ENCODE measurements at regions not wholly inside any gene's neighbourhood (a gene's known extent, or its start where the extent isn't known, plus 50 kb on each side); places are given as distances from the start of the nearest gene placed in this dataset.

DNA sequence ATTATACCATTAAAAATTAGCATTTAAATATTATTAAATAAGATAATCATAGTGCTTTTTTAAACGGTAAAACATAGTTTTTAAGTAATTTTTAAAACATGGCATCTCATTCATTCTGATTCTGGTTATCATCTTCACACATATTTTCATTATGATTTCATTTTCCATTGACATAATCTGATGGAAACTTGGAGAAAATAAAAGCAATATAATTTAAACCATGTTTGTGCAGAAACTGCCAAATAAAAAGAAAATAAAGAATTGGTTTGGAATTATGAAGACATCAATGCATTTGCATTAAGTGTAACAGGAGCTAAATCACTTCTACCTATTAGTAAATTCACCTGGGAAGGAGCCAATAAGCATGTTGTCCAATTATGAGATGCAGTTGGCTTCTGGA is 490.1 kb upstream of the CD180 start:
- Histone ChIP-seq H3K9me3 (no peaks in the 10 kb centered on the region), H3K4me3 (no peak overlapping the region), H3K4me1 (no peaks in the 10 kb centered on the region), H3K36me3 (no peaks in the 10 kb centered on the region), H3K27ac (no peak overlapping the region), H3K27me3 (no peaks in the 10 kb centered on the region)
- no peak for TF ChIP-seq POLR2A (IDR thresholded peaks at IDR 0.05)
- TF ChIP-seq, protein P1, sequence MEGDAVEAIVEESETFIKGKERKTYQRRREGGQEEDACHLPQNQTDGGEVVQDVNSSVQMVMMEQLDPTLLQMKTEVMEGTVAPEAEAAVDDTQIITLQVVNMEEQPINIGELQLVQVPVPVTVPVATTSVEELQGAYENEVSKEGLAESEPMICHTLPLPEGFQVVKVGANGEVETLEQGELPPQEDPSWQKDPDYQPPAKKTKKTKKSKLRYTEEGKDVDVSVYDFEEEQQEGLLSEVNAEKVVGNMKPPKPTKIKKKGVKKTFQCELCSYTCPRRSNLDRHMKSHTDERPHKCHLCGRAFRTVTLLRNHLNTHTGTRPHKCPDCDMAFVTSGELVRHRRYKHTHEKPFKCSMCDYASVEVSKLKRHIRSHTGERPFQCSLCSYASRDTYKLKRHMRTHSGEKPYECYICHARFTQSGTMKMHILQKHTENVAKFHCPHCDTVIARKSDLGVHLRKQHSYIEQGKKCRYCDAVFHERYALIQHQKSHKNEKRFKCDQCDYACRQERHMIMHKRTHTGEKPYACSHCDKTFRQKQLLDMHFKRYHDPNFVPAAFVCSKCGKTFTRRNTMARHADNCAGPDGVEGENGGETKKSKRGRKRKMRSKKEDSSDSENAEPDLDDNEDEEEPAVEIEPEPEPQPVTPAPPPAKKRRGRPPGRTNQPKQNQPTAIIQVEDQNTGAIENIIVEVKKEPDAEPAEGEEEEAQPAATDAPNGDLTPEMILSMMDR (IDR thresholded peaks at IDR 0.05) = no peak
- intact Hi-C loops (cut with DNase I; ENCODE audit: low total_unique reads) = no loop called here
- no peak for DNase-seq

DNA sequence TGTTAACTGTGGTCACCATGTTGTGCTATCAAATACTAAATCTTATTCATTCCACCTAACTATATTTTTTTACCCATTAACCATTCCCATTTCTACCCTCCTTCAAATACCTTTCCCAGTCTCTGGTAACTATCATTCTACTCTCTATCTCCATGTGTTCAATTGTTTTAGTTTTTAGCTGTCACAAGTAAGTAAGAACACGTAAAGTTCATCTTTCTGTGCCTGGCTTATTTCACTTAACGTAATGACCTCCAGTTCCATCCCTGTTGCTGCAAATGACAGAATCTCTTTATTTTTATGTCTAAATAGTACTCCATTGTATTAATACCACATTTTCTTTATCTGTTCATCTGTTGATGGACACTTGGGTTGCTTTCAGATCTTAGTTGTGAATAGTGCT is 485.1 kb upstream of the CD180 start:
- no peak for DNase-seq
- intact Hi-C loops (cut with DNase I; ENCODE audit: low total_unique reads) = no loop called here
- TF ChIP-seq POLR2A (IDR thresholded peaks at IDR 0.05) = no peak
- TF ChIP-seq, protein P1 (IDR thresholded peaks at IDR 0.05) = no peak
- Histone ChIP-seq H3K27me3 (no peaks in the 10 kb centered on the region), H3K4me1 (no peaks in the 10 kb centered on the region), H3K36me3 (no peaks in the 10 kb centered on the region), H3K27ac (no peak overlapping the region), H3K4me3 (no peak overlapping the region), H3K9me3 (no peaks in the 10 kb centered on the region)

DNA sequence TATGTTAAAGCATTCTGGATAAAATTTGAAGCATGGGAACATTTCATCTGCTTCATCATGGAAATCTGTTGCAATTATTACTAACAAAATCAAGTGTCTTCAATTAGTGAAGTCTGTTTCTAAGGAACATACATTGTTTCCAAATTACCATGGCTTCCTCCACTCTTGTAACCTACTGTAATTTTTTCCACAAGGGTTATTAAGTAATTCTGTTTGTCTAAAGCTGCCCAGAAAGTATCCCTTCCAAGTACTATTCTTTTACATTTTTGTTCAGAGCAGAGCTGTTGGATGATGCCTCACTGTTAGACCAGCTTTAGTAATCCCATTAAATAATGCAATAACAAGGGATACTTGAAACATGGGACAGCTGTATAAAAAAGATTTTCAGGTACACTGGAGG is 483.5 kb upstream of the CD180 start:
- Histone ChIP-seq H3K4me3 (no peak overlapping the region), H3K4me1 (no peaks in the 10 kb centered on the region), H3K27me3 (no peaks in the 10 kb centered on the region), H3K36me3 (no peaks in the 10 kb centered on the region), H3K9me3 (no peaks in the 10 kb centered on the region), H3K27ac (no peak overlapping the region)
- intact Hi-C loops (cut with DNase I; ENCODE audit: low total_unique reads) = no loop called here
- no peak for DNase-seq
- TF ChIP-seq, protein P1 (IDR thresholded peaks at IDR 0.05) = no peak
- no peak for TF ChIP-seq POLR2A (IDR thresholded peaks at IDR 0.05)

DNA sequence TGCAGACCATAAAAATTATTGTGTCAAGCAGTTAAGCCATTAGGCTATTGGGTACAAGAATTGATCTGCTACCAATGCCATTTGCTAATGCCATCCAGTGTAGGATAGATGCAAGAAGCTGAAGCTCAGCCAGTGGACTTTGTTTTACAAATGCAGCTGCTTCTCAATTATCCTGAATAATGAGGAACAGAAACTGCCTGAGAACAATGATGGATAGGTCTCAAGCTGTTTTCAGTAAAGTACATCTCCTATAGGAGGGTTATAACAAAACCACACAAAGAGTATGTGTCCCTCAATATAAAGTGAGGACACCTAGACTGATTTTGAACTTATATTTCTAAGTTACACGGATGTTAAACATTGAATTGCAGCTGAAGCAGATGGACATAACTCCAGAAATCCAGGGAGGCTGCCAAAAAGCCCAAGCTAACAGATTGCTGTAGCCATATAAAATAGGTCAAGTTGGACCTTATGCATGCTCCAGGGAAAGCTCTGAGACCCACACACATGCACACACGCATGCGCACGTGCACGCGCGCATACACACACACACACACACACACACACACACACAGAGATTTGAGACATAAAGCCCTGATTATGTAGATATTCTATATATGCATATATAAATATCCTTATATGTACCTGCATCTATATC is 482.7 kb upstream of the CD180 start:
- H3K4me3 ChIP-seq = no peak overlapping the region
- H3K27ac ChIP-seq = no peak overlapping the region
- H3K36me3 ChIP-seq = no peaks in the 10 kb centered on the region
- H3K9me3 ChIP-seq = no peaks in the 10 kb centered on the region
- no peaks in the 10 kb centered on the region for H3K27me3 ChIP-seq
- TF ChIP-seq, protein P1 (IDR thresholded peaks at IDR 0.05) = no peak
- no peak for TF ChIP-seq POLR2A (IDR thresholded peaks at IDR 0.05)
- no peaks in the 10 kb centered on the region for H3K4me1 ChIP-seq
- intact Hi-C loops (cut with DNase I; ENCODE audit: low total_unique reads) = no loop called here
- DNase-seq = no peak

DNA sequence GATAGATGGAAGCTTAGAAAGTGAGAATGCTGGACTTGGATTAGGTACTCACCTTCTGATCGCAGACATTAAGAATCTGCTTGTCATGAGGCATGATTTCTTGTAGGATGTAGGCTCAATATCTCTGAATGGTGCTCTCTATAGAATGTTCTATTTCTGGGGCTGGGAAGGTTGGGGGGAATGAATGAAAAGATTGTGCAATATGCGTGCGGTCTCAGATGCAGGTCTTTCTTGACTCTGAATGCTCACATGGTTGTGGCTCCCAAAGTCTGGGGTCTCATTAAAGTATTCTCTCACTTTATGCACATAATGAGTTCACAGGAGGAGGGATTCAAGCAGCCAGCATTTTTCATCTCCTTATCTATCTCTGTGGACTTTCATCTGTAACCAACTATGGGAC is 482.0 kb upstream of the CD180 start:
- no peaks in the 10 kb centered on the region for H3K36me3 ChIP-seq
- intact Hi-C loops (cut with DNase I; ENCODE audit: low total_unique reads) = no loop called here
- no peaks in the 10 kb centered on the region for H3K9me3 ChIP-seq
- H3K27ac ChIP-seq = no peak overlapping the region
- no peaks in the 10 kb centered on the region for H3K4me1 ChIP-seq
- H3K4me3 ChIP-seq = no peak overlapping the region
- TF ChIP-seq POLR2A (IDR thresholded peaks at IDR 0.05) = no peak
- TF ChIP-seq, protein P1 (IDR thresholded peaks at IDR 0.05) = no peak
- DNase-seq = no peak
- no peaks in the 10 kb centered on the region for H3K27me3 ChIP-seq

All from uterus (tissue), 3 donors.